HG03442 (cell line): ENCODE measurements at regions not wholly inside any gene's neighbourhood (a gene's known extent, or its start where the extent isn't known, plus 50 kb on each side); places are given as distances from the start of the nearest gene placed in this dataset.
"Not testable (repeated sequence)": the region's sequence is repeated elsewhere in the genome, so short reads cannot be mapped to it uniquely, and the experiment has no call there.

Experiments
- ATAC-seq: cut with Tn5 transposase; IDR thresholded peaks from one replicate; pipeline ENCODE4 v1.9.1; 2021; ENCODE audit warnings: mild to moderate bottlenecking, moderate library complexity; ENCODE audit not compliant: unreplicated experiment

DNA sequence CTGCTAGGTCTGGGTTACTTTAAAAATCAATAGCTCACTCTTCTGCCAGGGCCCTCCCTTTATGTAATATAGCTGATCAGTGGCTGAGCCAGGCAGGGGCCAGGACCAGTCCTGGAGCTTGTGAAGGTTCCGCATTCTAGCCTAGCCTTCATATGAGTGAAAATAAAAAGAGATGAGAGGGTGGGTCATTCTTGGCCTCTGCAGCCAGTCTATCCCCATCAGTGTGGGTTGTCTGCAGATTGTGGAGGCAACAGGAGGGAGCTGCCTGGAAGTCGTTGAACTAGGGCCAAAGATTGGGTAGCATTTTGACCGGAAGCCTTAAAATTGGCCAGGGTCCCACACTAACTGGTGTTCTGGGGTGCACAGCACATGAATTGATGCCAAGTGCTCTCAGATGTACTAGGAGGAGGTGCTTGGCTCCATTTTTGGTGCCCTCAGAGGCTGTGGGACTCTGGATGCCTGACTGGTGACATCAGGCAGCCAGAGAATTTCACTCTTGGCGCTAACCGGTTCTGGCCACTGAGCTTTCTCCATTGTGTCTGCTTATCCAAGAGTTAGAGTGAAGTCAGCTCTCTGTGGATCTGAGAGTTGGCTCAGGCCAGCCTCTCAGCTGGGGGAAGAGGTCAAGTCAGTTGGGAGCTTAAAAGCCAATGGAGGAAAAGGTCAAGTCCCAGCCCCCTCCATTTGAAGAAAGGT lies 66.5 kb upstream of the IKBKE start:
- ATAC-seq: not testable (repeated sequence)

- ATAC-seq: not testable (repeated sequence)
Observed at GRCh38 chr1:206404309-206405027, 65.8 kb upstream of the IKBKE start.

DNA sequence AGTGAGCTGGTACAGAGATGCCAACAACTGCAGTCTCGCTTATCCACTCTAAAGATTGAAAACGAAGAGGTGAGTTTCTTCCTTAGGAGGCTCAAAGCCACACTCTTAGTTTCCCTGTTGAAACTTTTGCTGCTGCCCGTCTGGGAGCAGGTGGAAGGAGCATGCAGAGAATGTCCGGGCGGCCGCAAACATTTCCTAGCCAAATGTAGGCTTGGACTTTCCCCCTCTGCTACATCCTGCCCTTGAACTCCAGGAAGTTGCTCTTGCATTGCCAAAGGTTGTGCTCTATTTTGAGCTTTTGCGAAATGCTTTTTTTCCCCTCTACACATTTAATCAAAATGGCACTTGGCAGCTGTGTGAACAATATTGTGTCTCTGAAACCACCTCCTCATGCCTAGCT lies 65.0 kb upstream of the IKBKE start:
- ATAC-seq: not testable (repeated sequence)

GRCh38 chr1:206408371-206409288 lies 61.6 kb upstream of the IKBKE start:
- not testable (repeated sequence) for ATAC-seq

DNA sequence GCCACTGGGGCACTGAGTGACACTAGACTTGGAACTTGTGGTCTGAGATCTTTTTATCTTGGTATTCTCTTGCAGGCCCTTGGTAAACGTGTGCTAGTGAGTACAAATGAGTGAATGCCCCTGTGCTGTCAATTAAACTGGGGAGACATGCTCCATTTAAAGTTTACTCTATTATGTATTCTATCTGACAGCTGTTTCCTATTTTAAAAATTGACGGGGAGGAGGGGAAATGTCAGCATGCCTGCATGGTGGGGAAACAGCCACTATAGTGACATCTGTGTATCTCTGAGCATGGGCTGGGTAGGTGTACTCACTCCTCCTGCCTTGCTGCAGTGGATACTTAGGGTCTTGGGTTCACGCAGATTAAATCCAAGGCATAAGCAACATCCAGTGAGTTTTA lies 59.0 kb upstream of the IKBKE start:
- ATAC-seq: no peak

- ATAC-seq: no peak
Observed at GRCh38 chr1:206415942-206416341, 54.3 kb upstream of the IKBKE start.

- no peak for ATAC-seq
Observed at GRCh38 chr1:206417774-206418614, 52.3 kb upstream of the IKBKE start.

DNA sequence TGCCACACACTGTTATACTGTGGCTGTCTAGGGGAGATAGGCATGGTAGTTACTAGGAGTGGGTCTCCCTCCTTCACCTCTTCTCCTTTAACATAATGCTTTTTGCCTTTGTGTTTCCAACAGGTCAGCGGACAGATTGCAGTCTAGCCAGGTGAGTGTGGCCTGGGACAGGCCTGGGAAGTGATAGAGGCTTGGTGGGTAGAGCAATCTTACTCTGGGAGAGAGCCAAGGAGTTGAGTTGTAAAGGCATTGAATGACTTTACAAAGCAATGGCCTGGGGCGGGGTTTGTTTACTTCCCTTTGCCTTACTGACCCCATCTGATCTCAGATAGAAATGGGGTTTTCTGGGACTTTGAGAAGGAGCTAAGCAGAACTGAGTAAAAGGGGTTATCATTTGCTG lies 51.0 kb upstream of the IKBKE start:
- ATAC-seq: no peak

DNA sequence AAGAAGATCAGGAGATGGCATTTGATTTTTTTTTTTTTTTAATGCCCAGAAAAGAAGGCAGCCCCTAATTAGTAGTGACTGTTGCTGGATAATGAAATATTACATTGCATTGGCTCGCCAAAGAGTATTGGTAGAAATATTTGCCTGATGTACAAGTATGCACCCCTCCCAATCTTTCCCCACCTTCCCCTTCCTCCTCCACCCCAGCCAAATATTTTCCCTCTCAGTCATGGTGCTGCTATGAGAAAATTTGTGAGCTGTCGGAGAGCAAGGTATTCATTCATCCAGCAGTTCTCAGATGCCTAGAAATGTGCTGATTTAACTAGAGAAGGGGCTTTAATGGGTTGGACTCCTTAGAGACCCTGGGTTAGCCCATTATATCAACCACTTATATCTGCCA lies 50.5 kb upstream of the IKBKE start:
- no peak for ATAC-seq

- ATAC-seq: no peak
Observed at GRCh38 chr1:206420471-206420870, 49.8 kb upstream of the IKBKE start.
